ENCODE measurements at regions not wholly inside any gene's neighbourhood (a gene's known extent, or its start where the extent isn't known, plus 50 kb on each side); places are given as distances from the start of the nearest gene placed in this dataset.

GRCh38 chr20:11624704-11625103, 293.0 kb upstream of the BTBD3 start:
- no peak for ATAC-seq

DNA sequence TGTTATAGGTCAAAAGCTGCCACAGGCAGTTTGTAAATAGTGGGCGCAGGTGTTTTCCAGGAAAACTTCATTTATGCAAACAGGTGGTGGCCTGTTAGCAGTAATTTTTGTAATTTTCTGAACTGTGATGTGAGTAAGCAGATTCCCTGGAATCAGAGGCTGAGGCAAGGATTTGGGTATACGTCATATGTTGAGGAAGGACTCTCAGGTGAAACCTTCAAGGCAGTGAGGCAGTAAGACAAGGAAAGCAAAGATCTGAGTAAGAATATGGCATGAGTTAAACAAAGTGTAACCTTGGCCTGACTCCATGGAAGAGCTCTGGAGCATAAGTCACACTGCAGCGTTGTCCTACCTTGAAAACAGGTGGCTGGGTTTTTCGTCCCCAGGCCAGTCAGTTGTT, 291.1 kb upstream of the BTBD3 start:
- no peak for ATAC-seq

More at GRCh38 chr20:11624704-11625103, 293.0 kb upstream of the BTBD3 start:
- TF ChIP-seq CSRNP3 (CRISPR knock-in tag; IDR thresholded peaks at IDR 0.05), result no peak
- no peak for TF ChIP-seq RARB (CRISPR knock-in tag; IDR thresholded peaks at IDR 0.05)
- no peak for TF ChIP-seq ZNF565 (CRISPR knock-in tag; conservative IDR thresholded peaks at IDR 0.05; ENCODE audit: low read depth)
- TF ChIP-seq ZNF70 (CRISPR knock-in tag; IDR thresholded peaks at IDR 0.05), result no peak
- no peak for TF ChIP-seq POU6F1 (CRISPR knock-in tag; IDR thresholded peaks at IDR 0.05; ENCODE audit: borderline replicate concordance, low read depth)
- no peak for TF ChIP-seq CREB5 (CRISPR knock-in tag; IDR thresholded peaks at IDR 0.05; ENCODE audit: low read depth)
- TF ChIP-seq SNAI2 (CRISPR knock-in tag; IDR thresholded peaks at IDR 0.05), result no peak
- TF ChIP-seq BACH2 (CRISPR knock-in tag; IDR thresholded peaks at IDR 0.05; ENCODE audit: borderline replicate concordance), result no peak
- TF ChIP-seq ZFP3 (CRISPR knock-in tag; IDR thresholded peaks at IDR 0.05), result no peak
- TF ChIP-seq, protein P1, sequence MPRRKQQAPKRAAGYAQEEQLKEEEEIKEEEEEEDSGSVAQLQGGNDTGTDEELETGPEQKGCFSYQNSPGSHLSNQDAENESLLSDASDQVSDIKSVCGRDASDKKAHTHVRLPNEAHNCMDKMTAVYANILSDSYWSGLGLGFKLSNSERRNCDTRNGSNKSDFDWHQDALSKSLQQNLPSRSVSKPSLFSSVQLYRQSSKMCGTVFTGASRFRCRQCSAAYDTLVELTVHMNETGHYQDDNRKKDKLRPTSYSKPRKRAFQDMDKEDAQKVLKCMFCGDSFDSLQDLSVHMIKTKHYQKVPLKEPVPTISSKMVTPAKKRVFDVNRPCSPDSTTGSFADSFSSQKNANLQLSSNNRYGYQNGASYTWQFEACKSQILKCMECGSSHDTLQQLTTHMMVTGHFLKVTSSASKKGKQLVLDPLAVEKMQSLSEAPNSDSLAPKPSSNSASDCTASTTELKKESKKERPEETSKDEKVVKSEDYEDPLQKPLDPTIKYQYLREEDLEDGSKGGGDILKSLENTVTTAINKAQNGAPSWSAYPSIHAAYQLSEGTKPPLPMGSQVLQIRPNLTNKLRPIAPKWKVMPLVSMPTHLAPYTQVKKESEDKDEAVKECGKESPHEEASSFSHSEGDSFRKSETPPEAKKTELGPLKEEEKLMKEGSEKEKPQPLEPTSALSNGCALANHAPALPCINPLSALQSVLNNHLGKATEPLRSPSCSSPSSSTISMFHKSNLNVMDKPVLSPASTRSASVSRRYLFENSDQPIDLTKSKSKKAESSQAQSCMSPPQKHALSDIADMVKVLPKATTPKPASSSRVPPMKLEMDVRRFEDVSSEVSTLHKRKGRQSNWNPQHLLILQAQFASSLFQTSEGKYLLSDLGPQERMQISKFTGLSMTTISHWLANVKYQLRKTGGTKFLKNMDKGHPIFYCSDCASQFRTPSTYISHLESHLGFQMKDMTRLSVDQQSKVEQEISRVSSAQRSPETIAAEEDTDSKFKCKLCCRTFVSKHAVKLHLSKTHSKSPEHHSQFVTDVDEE (CRISPR knock-in tag; IDR thresholded peaks at IDR 0.05), result no peak
- TF ChIP-seq PATZ1 (CRISPR knock-in tag; IDR thresholded peaks at IDR 0.05; ENCODE audit: borderline replicate concordance), result no peak
- TF ChIP-seq PPARA (CRISPR knock-in tag; IDR thresholded peaks at IDR 0.05; ENCODE audit: borderline replicate concordance), result no peak

More for the DNA sequence above, 291.1 kb upstream of the BTBD3 start:
- TF ChIP-seq PPARA (CRISPR knock-in tag; IDR thresholded peaks at IDR 0.05; ENCODE audit: borderline replicate concordance), result no peak
- TF ChIP-seq GLIS3 (CRISPR knock-in tag; IDR thresholded peaks at IDR 0.05), result no peak
- no peak for TF ChIP-seq ESRRG (CRISPR knock-in tag; IDR thresholded peaks at IDR 0.05)
- no peak for TF ChIP-seq ARNTL (CRISPR knock-in tag; IDR thresholded peaks at IDR 0.05; ENCODE audit: borderline replicate concordance, low read depth)
- TF ChIP-seq OSR1 (CRISPR knock-in tag; IDR thresholded peaks at IDR 0.05), result no peak
- no peak for TF ChIP-seq ZFP3 (CRISPR knock-in tag; IDR thresholded peaks at IDR 0.05)
- no peak for TF ChIP-seq POU6F1 (CRISPR knock-in tag; IDR thresholded peaks at IDR 0.05; ENCODE audit: borderline replicate concordance, low read depth)
- TF ChIP-seq CREB5 (CRISPR knock-in tag; IDR thresholded peaks at IDR 0.05; ENCODE audit: low read depth), result no peak
